ENCODE measurements at regions not wholly inside any gene's neighbourhood (a gene's known extent, or its start where the extent isn't known, plus 50 kb on each side); places are given as distances from the start of the nearest gene placed in this dataset.
"Not testable (repeated sequence)": the region's sequence is repeated elsewhere in the genome, so short reads cannot be mapped to it uniquely, and the experiment has no call there.

DNA sequence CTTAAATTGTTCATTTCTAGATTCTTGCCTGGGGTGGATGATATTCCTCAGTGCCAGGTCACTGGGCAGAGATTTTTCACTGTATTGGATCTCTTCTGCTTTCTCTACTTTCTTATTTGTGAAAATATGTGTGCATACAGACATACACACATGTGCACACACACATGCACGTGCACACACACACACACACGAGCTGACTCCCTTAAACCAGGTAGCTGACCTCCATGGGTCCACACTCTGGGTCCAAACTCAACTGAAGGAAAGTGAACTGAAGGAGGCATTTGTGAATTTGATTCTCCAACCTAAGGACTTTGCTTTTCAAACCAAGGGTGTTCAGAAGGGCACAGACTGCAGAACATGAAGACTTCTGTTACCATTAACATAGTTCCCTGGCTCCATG is 113.8 kb downstream of the POTEB start:
- TF ChIP-seq POLR2A (IDR thresholded peaks at IDR 0.05), result not testable (repeated sequence)
- TF ChIP-seq, protein P1, sequence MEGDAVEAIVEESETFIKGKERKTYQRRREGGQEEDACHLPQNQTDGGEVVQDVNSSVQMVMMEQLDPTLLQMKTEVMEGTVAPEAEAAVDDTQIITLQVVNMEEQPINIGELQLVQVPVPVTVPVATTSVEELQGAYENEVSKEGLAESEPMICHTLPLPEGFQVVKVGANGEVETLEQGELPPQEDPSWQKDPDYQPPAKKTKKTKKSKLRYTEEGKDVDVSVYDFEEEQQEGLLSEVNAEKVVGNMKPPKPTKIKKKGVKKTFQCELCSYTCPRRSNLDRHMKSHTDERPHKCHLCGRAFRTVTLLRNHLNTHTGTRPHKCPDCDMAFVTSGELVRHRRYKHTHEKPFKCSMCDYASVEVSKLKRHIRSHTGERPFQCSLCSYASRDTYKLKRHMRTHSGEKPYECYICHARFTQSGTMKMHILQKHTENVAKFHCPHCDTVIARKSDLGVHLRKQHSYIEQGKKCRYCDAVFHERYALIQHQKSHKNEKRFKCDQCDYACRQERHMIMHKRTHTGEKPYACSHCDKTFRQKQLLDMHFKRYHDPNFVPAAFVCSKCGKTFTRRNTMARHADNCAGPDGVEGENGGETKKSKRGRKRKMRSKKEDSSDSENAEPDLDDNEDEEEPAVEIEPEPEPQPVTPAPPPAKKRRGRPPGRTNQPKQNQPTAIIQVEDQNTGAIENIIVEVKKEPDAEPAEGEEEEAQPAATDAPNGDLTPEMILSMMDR (IDR thresholded peaks at IDR 0.05), result not testable (repeated sequence)
